ENCODE measurements at regions not wholly inside any gene's neighbourhood (a gene's known extent, or its start where the extent isn't known, plus 50 kb on each side); places are given as distances from the start of the nearest gene placed in this dataset.

DNA sequence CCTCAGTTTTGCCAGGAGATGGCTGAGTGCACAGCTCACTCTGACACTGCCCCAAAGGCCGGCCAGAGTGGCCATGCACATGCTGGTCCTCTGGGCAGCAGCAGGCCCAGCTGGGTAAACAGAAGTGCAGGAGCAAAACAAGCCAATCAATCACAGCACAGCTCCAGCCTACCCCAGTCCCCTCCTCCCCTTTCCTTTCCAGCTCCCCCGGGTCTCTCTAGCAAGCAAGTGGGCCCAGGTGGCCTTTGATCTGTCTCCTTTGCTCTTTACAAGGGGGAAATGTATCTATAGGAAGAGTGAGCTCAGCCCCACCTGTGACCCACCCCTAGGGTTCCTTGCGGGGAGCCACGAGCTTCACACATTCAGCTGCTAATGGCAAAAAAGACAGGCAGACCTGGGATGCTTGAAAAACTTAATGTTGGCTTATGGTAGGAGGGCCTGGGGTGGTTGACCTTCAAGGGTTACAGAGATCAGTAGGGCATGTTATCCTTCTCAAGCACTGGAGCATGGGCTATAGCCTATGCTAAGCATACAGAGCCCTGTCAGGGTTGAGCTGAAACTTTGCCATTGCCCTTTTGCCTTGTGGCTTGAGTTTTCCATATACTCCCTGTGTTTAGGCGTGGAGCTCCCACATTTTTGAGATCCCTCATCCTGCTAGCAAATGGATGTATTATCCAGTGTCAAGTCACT lies 57.8 kb upstream of the PLAC1 start (continued):
- TF ChIP-seq, protein P1, sequence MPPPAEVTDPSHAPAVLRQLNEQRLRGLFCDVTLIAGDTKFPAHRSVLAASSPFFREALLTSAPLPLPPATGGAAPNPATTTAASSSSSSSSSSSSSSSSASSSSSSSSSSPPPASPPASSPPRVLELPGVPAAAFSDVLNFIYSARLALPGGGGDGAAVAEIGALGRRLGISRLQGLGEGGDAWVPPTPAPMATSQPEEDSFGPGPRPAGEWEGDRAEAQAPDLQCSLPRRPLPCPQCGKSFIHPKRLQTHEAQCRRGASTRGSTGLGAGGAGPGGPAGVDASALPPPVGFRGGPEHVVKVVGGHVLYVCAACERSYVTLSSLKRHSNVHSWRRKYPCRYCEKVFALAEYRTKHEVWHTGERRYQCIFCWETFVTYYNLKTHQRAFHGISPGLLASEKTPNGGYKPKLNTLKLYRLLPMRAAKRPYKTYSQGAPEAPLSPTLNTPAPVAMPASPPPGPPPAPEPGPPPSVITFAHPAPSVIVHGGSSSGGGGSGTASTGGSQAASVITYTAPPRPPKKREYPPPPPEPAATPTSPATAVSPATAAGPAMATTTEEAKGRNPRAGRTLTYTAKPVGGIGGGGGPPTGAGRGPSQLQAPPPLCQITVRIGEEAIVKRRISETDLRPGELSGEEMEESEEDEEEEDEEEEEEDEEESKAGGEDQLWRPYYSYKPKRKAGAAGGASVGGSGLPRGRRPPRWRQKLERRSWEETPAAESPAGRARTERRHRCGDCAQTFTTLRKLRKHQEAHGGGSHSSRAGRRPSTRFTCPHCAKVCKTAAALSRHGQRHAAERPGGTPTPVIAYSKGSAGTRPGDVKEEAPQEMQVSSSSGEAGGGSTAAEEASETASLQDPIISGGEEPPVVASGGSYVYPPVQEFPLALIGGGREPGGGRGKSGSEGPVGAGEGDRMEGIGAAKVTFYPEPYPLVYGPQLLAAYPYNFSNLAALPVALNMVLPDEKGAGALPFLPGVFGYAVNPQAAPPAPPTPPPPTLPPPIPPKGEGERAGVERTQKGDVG (CRISPR knock-in tag; IDR thresholded peaks at IDR 0.05; ENCODE audit: borderline replicate concordance), result no peak
- TF ChIP-seq ZC3H13 (CRISPR knock-in tag; IDR thresholded peaks at IDR 0.05), result no peak
- TF ChIP-seq ZNF768 (CRISPR knock-in tag; IDR thresholded peaks at IDR 0.05), result 0 out of 2 replicates have a peak, but pooled peaks have one; percentile 16
- TF ChIP-seq, protein P2, sequence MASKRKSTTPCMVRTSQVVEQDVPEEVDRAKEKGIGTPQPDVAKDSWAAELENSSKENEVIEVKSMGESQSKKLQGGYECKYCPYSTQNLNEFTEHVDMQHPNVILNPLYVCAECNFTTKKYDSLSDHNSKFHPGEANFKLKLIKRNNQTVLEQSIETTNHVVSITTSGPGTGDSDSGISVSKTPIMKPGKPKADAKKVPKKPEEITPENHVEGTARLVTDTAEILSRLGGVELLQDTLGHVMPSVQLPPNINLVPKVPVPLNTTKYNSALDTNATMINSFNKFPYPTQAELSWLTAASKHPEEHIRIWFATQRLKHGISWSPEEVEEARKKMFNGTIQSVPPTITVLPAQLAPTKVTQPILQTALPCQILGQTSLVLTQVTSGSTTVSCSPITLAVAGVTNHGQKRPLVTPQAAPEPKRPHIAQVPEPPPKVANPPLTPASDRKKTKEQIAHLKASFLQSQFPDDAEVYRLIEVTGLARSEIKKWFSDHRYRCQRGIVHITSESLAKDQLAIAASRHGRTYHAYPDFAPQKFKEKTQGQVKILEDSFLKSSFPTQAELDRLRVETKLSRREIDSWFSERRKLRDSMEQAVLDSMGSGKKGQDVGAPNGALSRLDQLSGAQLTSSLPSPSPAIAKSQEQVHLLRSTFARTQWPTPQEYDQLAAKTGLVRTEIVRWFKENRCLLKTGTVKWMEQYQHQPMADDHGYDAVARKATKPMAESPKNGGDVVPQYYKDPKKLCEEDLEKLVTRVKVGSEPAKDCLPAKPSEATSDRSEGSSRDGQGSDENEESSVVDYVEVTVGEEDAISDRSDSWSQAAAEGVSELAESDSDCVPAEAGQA (IDR thresholded peaks at IDR 0.05; ENCODE audit: low read depth), result no peak
- TF ChIP-seq, protein P2 (CRISPR knock-in tag; IDR thresholded peaks at IDR 0.05; ENCODE audit: borderline replicate concordance), result no peak
- TF ChIP-seq STAG1 (CRISPR knock-in tag; IDR thresholded peaks at IDR 0.05), result no peak
- TF ChIP-seq TAF15 (IDR thresholded peaks at IDR 0.05; ENCODE audit: low read depth, low read length, poor library complexity, severe bottlenecking), result no peak
- TF ChIP-seq, protein P3, sequence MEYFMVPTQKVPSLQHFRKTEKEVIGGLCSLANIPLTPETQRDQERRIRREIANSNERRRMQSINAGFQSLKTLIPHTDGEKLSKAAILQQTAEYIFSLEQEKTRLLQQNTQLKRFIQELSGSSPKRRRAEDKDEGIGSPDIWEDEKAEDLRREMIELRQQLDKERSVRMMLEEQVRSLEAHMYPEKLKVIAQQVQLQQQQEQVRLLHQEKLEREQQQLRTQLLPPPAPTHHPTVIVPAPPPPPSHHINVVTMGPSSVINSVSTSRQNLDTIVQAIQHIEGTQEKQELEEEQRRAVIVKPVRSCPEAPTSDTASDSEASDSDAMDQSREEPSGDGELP (IDR thresholded peaks at IDR 0.05; ENCODE audit: borderline replicate concordance, low read depth), result peak; percentile 92; the same call in 1 of the 2 replicates
- no peak for TF ChIP-seq MIXL1 (CRISPR knock-in tag; IDR thresholded peaks at IDR 0.05)
- TF ChIP-seq ZBTB21 (CRISPR knock-in tag; IDR thresholded peaks at IDR 0.05), result no peak
- no peak for TF ChIP-seq ZNF792 (CRISPR knock-in tag; IDR thresholded peaks at IDR 0.05)
- no peak for TF ChIP-seq ZNF7 (CRISPR knock-in tag; IDR thresholded peaks at IDR 0.05)
- TF ChIP-seq ZFP1 (CRISPR knock-in tag; IDR thresholded peaks at IDR 0.05), result no peak
- no peak for TF ChIP-seq FOSL2 (CRISPR knock-in tag; IDR thresholded peaks at IDR 0.05)
- no peak for TF ChIP-seq TEAD3 (CRISPR knock-in tag; optimal IDR thresholded peaks at IDR 0.05; ENCODE audit: borderline replicate concordance)
- no peak for TF ChIP-seq ZSCAN31 (CRISPR knock-in tag; IDR thresholded peaks at IDR 0.05; ENCODE audit: low read depth)
- TF ChIP-seq CBX1 (IDR thresholded peaks at IDR 0.05; ENCODE audit: low read depth), result no peak
- no peak for TF ChIP-seq U2AF1 (optimal IDR thresholded peaks at IDR 0.05; ENCODE audit: low read depth, low read length)
- no peak for TF ChIP-seq RELA (CRISPR knock-in tag; IDR thresholded peaks at IDR 0.05)
- TF ChIP-seq, protein P4, sequence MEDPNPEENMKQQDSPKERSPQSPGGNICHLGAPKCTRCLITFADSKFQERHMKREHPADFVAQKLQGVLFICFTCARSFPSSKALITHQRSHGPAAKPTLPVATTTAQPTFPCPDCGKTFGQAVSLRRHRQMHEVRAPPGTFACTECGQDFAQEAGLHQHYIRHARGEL (CRISPR knock-in tag; IDR thresholded peaks at IDR 0.05), result no peak
- TF ChIP-seq, protein P5, sequence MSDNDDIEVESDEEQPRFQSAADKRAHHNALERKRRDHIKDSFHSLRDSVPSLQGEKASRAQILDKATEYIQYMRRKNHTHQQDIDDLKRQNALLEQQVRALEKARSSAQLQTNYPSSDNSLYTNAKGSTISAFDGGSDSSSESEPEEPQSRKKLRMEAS (IDR thresholded peaks at IDR 0.05), result 0 out of 2 replicates have a peak, but pooled peaks have one; percentile 16
- no peak for TF ChIP-seq ZNF598 (CRISPR knock-in tag; IDR thresholded peaks at IDR 0.05; ENCODE audit: borderline replicate concordance)
- TF ChIP-seq DNMT1 (CRISPR knock-in tag; IDR thresholded peaks at IDR 0.05), result no peak
